ENCODE measurements at regions not wholly inside any gene's neighbourhood (a gene's known extent, or its start where the extent isn't known, plus 50 kb on each side); places are given as distances from the start of the nearest gene placed in this dataset.
A peak's percentile ranks its signal among the peaks of the same experiment; 100 is the strongest.

DNA sequence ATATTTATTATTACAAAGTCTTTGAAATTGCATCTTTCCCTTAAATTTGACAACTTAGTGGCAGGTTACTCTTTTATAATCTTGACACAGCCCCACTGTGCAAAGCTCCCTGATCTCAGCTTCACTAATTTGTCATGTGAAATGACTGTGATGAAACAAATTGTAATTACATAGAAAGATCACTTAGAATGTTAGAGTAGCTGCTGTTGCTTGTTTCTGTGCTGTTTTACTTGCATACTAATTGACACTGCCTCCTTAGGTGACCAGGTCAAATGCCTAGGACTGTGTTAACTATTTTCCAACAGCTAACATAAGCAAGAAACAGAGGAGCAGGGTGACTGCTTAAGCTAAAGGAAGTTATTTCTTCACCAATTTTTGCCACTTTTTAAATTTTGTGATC lies 211.3 kb downstream of the ZNF326 start:
- H3K4me3 ChIP-seq (ENCODE audit: control insufficient read depth in 1 of 7, extremely low read depth in 1 of 7, insufficient read depth in 4 of 7, low read depth in 2 of 7, low read length in 6 of 7): no peak overlapping the region
- no peaks in the 10 kb centered on the region for H3K9me3 ChIP-seq (ENCODE audit: control extremely low read depth in 1 of 5, control insufficient read depth in 4 of 5, insufficient read depth in 2 of 5, low read depth in 1 of 5, low read length in 4 of 5)
- no peak for DNase-seq
- no peak overlapping the region for H3K27ac ChIP-seq (ENCODE audit: insufficient read depth in 1 of 2, low read depth in 1 of 2, low read length in 2 of 2, poor library complexity in 1 of 2, severe bottlenecking in 2 of 2)
- POLR2A ChIA-PET: no interaction called here
- H3K4me1 ChIP-seq (ENCODE audit: control extremely low read depth in 1 of 4, control insufficient read depth in 4 of 4, insufficient read depth in 4 of 4, low read length in 3 of 4): peaks cover 0 to 5% (median 0%) of the 10 kb centered on the region in 4 experiments
- H3K27me3 ChIP-seq (replicated peaks in 2 of 5; ENCODE audit: control insufficient read depth in 4 of 5, insufficient read depth in 5 of 5, low read length in 4 of 5): peaks cover 0 to 1% (median 0%) of the 10 kb centered on the region in 5 experiments
- CTCF ChIA-PET: interaction anchor here (1.0 kb wide), 1 partner anchor 74 kb away, joined by 3 read pairs; no protein-coding TSS in a partner anchor
- no peaks in the 10 kb centered on the region for H3K36me3 ChIP-seq (ENCODE audit: control insufficient read depth in 4 of 4, insufficient read depth in 4 of 4, low read length in 3 of 4)

GRCh38 chr1:90204780-90205179 lies 209.9 kb downstream of the ZNF326 start:
- POLR2A ChIA-PET: no interaction called here
- 80% methylated on average over 2 of the region's 2 CpGs for WGBS (ENCODE audit: insufficient coverage)
- CTCF ChIA-PET: no interaction called here

DNA sequence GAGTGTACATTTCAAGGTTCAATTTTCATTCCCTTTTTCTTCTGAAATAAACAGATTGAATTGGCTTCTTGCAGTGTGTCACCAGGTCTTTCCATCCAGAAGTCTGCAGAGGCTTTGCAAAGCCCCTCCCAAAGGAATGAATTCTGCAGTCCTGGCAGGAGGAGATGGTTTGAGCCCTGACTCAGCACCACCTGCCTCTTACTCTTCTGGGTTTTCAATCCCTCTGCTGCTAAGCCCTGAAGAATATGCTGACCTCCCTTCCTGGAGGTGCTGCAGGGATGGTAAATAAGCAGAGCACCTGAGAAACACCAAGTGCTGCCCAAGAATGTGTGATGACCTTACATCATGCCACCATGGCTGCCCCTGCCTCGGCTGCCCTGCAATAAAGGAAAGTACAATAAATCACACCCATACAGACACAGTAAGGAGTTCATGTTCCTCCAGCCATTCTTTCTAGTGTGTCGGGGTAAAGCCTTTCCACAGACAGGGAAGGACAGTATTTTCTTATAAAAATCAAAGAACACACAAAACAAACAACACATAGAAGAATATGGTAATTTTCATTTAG lies 209.2 kb downstream of the ZNF326 start:
- CTCF ChIA-PET: no interaction called here
- WGBS (ENCODE audit: insufficient coverage): no CpG with 5 or more reads among the region's 2 CpGs
- Histone ChIP-seq H3K27me3 (replicated peaks in 2 of 5; ENCODE audit: control insufficient read depth in 4 of 5, insufficient read depth in 5 of 5, low read length in 4 of 5) (peaks cover 0 to 1% (median 0%) of the 10 kb centered on the region in 5 experiments), H3K4me3 (ENCODE audit: control insufficient read depth in 1 of 7, extremely low read depth in 1 of 7, insufficient read depth in 4 of 7, low read depth in 2 of 7, low read length in 6 of 7) (no peak overlapping the region), H3K36me3 (ENCODE audit: control insufficient read depth in 4 of 4, insufficient read depth in 4 of 4, low read length in 3 of 4) (no peaks in the 10 kb centered on the region), H3K9me3 (ENCODE audit: control extremely low read depth in 1 of 5, control insufficient read depth in 4 of 5, insufficient read depth in 2 of 5, low read depth in 1 of 5, low read length in 4 of 5) (no peaks in the 10 kb centered on the region), H3K27ac (ENCODE audit: insufficient read depth in 1 of 2, low read depth in 1 of 2, low read length in 2 of 2, poor library complexity in 1 of 2, severe bottlenecking in 2 of 2) (no peak overlapping the region), H3K4me1 (ENCODE audit: control extremely low read depth in 1 of 4, control insufficient read depth in 4 of 4, insufficient read depth in 4 of 4, low read length in 3 of 4) (peaks cover 0 to 5% (median 0%) of the 10 kb centered on the region in 4 experiments)
- POLR2A ChIA-PET: no interaction called here
- DNase-seq: no peak

More at GRCh38 chr1:90204780-90205179, 209.9 kb downstream of the ZNF326 start:
- peak in 2 of 3 donors; percentile 41 to 42 for DNase-seq
- H3K4me3 ChIP-seq (ENCODE audit: control insufficient read depth in 1 of 7, extremely low read depth in 1 of 7, insufficient read depth in 4 of 7, low read depth in 2 of 7, low read length in 6 of 7): no peak overlapping the region
- H3K4me1 ChIP-seq (ENCODE audit: control extremely low read depth in 1 of 4, control insufficient read depth in 4 of 4, insufficient read depth in 4 of 4, low read length in 3 of 4): peaks cover 0 to 5% (median 0%) of the 10 kb centered on the region in 4 experiments
- H3K27ac ChIP-seq (ENCODE audit: insufficient read depth in 1 of 2, low read depth in 1 of 2, low read length in 2 of 2, poor library complexity in 1 of 2, severe bottlenecking in 2 of 2): no peak overlapping the region
- H3K9me3 ChIP-seq (ENCODE audit: control extremely low read depth in 1 of 5, control insufficient read depth in 4 of 5, insufficient read depth in 2 of 5, low read depth in 1 of 5, low read length in 4 of 5): no peaks in the 10 kb centered on the region
- peaks cover 0 to 1% (median 0%) of the 10 kb centered on the region in 5 experiments for H3K27me3 ChIP-seq (replicated peaks in 2 of 5; ENCODE audit: control insufficient read depth in 4 of 5, insufficient read depth in 5 of 5, low read length in 4 of 5)
- no peaks in the 10 kb centered on the region for H3K36me3 ChIP-seq (ENCODE audit: control insufficient read depth in 4 of 4, insufficient read depth in 4 of 4, low read length in 3 of 4)

DNA sequence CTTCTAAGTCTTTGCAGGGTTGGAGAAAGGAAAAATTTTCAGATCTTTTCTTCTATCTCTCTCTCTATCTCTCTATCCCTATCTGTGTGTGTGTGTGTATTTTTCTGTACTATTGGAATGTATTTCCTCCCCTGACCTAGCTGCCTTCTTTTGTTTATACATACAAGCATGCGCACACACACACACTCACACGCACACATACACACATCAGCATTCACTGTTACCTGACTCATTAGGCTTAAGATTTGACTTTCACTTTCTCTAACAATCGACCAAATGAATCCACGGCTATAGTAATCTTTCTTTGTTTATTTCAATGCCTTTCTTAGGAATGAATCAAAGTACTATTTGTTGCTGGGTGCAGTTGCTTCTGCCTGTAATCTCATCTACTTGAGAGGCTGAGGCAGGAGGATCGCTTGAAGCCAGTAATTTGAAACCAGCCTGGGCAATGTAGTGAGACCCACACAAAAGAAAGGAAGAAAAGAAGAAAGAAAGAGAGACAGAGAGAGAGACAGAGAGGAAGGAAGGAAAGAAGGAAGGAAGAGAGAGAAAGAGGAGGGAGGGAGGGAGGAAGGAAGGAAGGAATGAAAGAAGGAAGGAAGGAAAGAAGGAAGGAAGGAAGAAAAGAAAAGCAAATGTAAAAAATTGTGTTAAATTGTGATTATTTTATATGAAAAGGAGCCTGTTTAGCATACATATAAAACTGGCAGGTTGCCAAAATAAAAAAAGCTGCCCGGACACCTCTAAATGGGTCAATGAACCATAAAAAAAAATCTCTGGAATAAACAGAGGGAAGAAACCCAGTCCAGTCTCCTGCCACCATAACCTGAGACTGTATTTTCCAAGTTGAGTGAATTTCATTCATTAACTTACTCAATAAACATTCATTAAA lies 206.8 kb downstream of the ZNF326 start:
- no peaks in the 10 kb centered on the region for H3K9me3 ChIP-seq (ENCODE audit: control extremely low read depth in 1 of 5, control insufficient read depth in 4 of 5, insufficient read depth in 2 of 5, low read depth in 1 of 5, low read length in 4 of 5)
- 99% methylated on average over 5 of the region's 6 CpGs for WGBS (ENCODE audit: insufficient coverage)
- H3K4me1 ChIP-seq (ENCODE audit: control extremely low read depth in 1 of 4, control insufficient read depth in 4 of 4, insufficient read depth in 4 of 4, low read length in 3 of 4): peaks cover 0 to 5% (median 0%) of the 10 kb centered on the region in 4 experiments
- DNase-seq: peak; percentile 7 to 58 (median 46)
- no peak overlapping the region for H3K27ac ChIP-seq (ENCODE audit: insufficient read depth in 1 of 2, low read depth in 1 of 2, low read length in 2 of 2, poor library complexity in 1 of 2, severe bottlenecking in 2 of 2)
- H3K36me3 ChIP-seq (ENCODE audit: control insufficient read depth in 4 of 4, insufficient read depth in 4 of 4, low read length in 3 of 4): no peaks in the 10 kb centered on the region
- POLR2A ChIA-PET: no interaction called here
- CTCF ChIA-PET: no interaction called here
- H3K27me3 ChIP-seq (replicated peaks in 2 of 5; ENCODE audit: control insufficient read depth in 4 of 5, insufficient read depth in 5 of 5, low read length in 4 of 5): peaks cover 0 to 3% (median 0%) of the 10 kb centered on the region in 5 experiments
- no peak overlapping the region for H3K4me3 ChIP-seq (ENCODE audit: control insufficient read depth in 1 of 7, extremely low read depth in 1 of 7, insufficient read depth in 4 of 7, low read depth in 2 of 7, low read length in 6 of 7)

- Histone ChIP-seq H3K4me3 (ENCODE audit: control insufficient read depth in 1 of 7, extremely low read depth in 1 of 7, insufficient read depth in 4 of 7, low read depth in 2 of 7, low read length in 6 of 7) (no peak overlapping the region), H3K9me3 (ENCODE audit: control extremely low read depth in 1 of 5, control insufficient read depth in 4 of 5, insufficient read depth in 2 of 5, low read depth in 1 of 5, low read length in 4 of 5) (no peaks in the 10 kb centered on the region), H3K27me3 (replicated peaks in 2 of 5; ENCODE audit: control insufficient read depth in 4 of 5, insufficient read depth in 5 of 5, low read length in 4 of 5) (peaks cover 0 to 3% (median 0%) of the 10 kb centered on the region in 5 experiments), H3K36me3 (ENCODE audit: control insufficient read depth in 4 of 4, insufficient read depth in 4 of 4, low read length in 3 of 4) (no peaks in the 10 kb centered on the region), H3K27ac (ENCODE audit: insufficient read depth in 1 of 2, low read depth in 1 of 2, low read length in 2 of 2, poor library complexity in 1 of 2, severe bottlenecking in 2 of 2) (no peak overlapping the region), H3K4me1 (ENCODE audit: control extremely low read depth in 1 of 4, control insufficient read depth in 4 of 4, insufficient read depth in 4 of 4, low read length in 3 of 4) (peaks cover 0 to 5% (median 0%) of the 10 kb centered on the region in 4 experiments)
- CTCF ChIA-PET: interaction anchor here (1.3 kb wide), 1 partner anchor 8 kb away, joined by 4 read pairs; no protein-coding TSS in a partner anchor
- POLR2A ChIA-PET: no interaction called here
- 100% methylated on average over 4 of the region's 5 CpGs for WGBS (ENCODE audit: insufficient coverage)
- DNase-seq: no peak
Observed at GRCh38 chr1:90200646-90201205, 205.8 kb downstream of the ZNF326 start.

DNA sequence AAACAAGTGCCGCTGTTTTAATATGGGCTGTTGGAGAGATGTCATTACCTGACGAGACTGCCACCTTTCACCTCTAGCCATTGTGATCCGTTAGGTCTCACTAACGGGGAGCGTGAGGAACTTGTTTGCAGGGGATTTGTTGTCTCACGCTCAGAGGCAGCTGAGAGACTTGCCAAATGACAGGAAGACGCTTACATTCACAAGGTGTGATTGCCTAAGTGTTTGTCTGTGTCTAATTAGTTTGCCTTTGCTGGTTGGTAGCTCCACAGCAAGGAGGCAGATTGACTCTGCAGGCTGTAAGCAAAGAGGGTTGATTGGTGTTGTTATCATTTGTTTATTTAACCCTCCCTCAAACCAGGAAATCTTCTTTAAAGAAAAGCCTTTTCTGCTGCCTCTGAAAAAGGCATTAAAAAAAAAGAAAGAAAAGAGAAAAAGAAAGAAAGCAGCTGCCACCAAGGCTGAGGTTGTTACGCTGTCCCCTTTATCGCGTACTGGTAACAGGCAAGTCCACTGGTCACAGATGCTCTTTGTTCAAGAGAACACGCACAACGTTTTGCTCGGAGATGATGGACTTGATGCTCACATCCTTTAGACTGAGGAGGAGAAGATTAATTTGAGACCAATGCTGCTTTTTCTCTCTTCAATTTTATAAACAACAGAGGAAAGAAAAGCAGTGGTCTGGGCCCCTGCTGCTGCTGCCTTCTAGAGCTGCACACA lies 203.9 kb downstream of the ZNF326 start:
- CTCF ChIA-PET: no interaction called here
- H3K36me3 ChIP-seq (ENCODE audit: control insufficient read depth in 4 of 4, insufficient read depth in 4 of 4, low read length in 3 of 4): no peaks in the 10 kb centered on the region

More for the DNA sequence above, 203.9 kb downstream of the ZNF326 start:
- Histone ChIP-seq H3K4me3 (ENCODE audit: control insufficient read depth in 1 of 7, extremely low read depth in 1 of 7, insufficient read depth in 4 of 7, low read depth in 2 of 7, low read length in 6 of 7) (no peak overlapping the region), H3K9me3 (ENCODE audit: control extremely low read depth in 1 of 5, control insufficient read depth in 4 of 5, insufficient read depth in 2 of 5, low read depth in 1 of 5, low read length in 4 of 5) (no peaks in the 10 kb centered on the region), H3K4me1 (ENCODE audit: control extremely low read depth in 1 of 4, control insufficient read depth in 4 of 4, insufficient read depth in 4 of 4, low read length in 3 of 4) (no peaks in the 10 kb centered on the region), H3K27me3 (replicated peaks in 2 of 5; ENCODE audit: control insufficient read depth in 4 of 5, insufficient read depth in 5 of 5, low read length in 4 of 5) (peaks cover 0 to 3% (median 0%) of the 10 kb centered on the region in 5 experiments), H3K27ac (ENCODE audit: insufficient read depth in 1 of 2, low read depth in 1 of 2, low read length in 2 of 2, poor library complexity in 1 of 2, severe bottlenecking in 2 of 2) (no peak overlapping the region)
- WGBS (ENCODE audit: insufficient coverage): 88% methylated on average over 6 of the region's 13 CpGs
- DNase-seq: no peak
- POLR2A ChIA-PET: no interaction called here
